Body of pancreas (tissue), 4 donors: ENCODE measurements at regions not wholly inside any gene's neighbourhood (a gene's known extent, or its start where the extent isn't known, plus 50 kb on each side); places are given as distances from the start of the nearest gene placed in this dataset.

Experiments
- ATAC-seq: fragments of 150-250 bp; one replicate; pipeline ENCODE4 v1.9.1; 2016
- DNase-seq, 4 donors: peaks; one replicate each; pipeline ENCODE4 v3.0.0-alpha.2; 2019
- H3K27ac ChIP-seq, 4 donors: fragments of 200-600 bp; sonication (generic); 1 replicate in 3 of 4; 2 replicates in 1 of 4; pipeline versions ENCODE4 v1.5.1 to v1.6.1; 2016 to 2019; ENCODE audit warnings: mild to moderate bottlenecking in 1 of 4, mixed read lengths in 1 of 4, moderate library complexity in 1 of 4
- H3K27me3 ChIP-seq, 2 donors: fragments of 200-600 bp; sonication (generic); one replicate each; pipeline ENCODE4 v1.6.0; 2016; ENCODE audit warnings: mild to moderate bottlenecking in 1 of 2
- H3K36me3 ChIP-seq, 2 donors: fragments of 200-600 bp; sonication (generic); replicated peaks in 1 of 2; 2 replicates each; pipeline ENCODE4 v1.5.1; 2016; ENCODE audit warnings: low read depth in 2 of 2; ENCODE audit not compliant: insufficient read depth in 1 of 2
- H3K4me1 ChIP-seq: fragments of 200-600 bp; sonication (generic); one replicate; pipeline ENCODE4 v1.6.0; 2016
- H3K4me3 ChIP-seq, 2 donors: fragments of 200-600 bp; sonication (generic); 1 replicate in 1 of 2; 2 replicates in 1 of 2; pipeline ENCODE4 v1.5.1; 2016 to 2019
- H3K9me3 ChIP-seq, 3 donors: fragments of 200-600 bp; sonication (generic); 1 replicate in 2 of 3; 2 replicates in 1 of 3; pipeline ENCODE4 v1.5.1; 2016
- CTCF ChIP-seq, 7 experiments: fragments of 450-650 bp in 4 of 7; fragments of 200-600 bp in 3 of 7; sonication (generic) in 3 of 7; IDR thresholded peaks; one replicate each; pipeline ENCODE4 v1.5.1; 2016 to 2019; ENCODE audit warnings: antibody characterized with exemption in 7 of 7
- POLR2A ChIP-seq, 3 donors: fragments of 450-650 bp; IDR thresholded peaks; one replicate each; pipeline ENCODE4 v1.6.1; 2016; ENCODE audit warnings: antibody characterized with exemption in 3 of 3, mild to moderate bottlenecking in 2 of 3
- WGBS, 2 donors: methylation state at CpG; one replicate each; pipeline ENCODE4 v1.1.5; 2017; 5-methylcytosine and 5-hydroxymethylcytosine counted together
- intact Hi-C: fragments of 100-400 bp; cut with DNase I; formaldehyde crosslinking; loops from one replicate; pipeline ENCODE4 v1.15.1; 2023

- Histone ChIP-seq H3K4me1 (no peaks in the 10 kb centered on the region), H3K9me3 (no peaks in the 10 kb centered on the region), H3K27ac (no peak overlapping the region), H3K4me3 (no peak overlapping the region), H3K27me3 (no peaks in the 10 kb centered on the region), H3K36me3 (no peaks in the 10 kb centered on the region)
- TF ChIP-seq POLR2A (IDR thresholded peaks at IDR 0.05) (no peak), CTCF (IDR thresholded peaks at IDR 0.05) (no peak)
- DNase-seq, result no peak
- 65 to 69% methylated on average over 2 of the region's 2 CpGs for WGBS, 2 donors
- intact Hi-C loops, result no loop called here
- ATAC-seq, result no peak
Observed at GRCh38 chr9:29332789-29333188, 1759.5 kb upstream of the C9orf72 start.

GRCh38 chr9:29336281-29336680, 1763.0 kb upstream of the C9orf72 start:
- WGBS, 2 donors, result 72% methylated on average over 3 of the region's 3 CpGs
- H3K4me3 ChIP-seq, result no peak overlapping the region
- DNase-seq (no peak), ATAC-seq (no peak)
- H3K36me3 ChIP-seq, result no peaks in the 10 kb centered on the region
- TF ChIP-seq CTCF (IDR thresholded peaks at IDR 0.05) (no peak), POLR2A (IDR thresholded peaks at IDR 0.05) (no peak)
- H3K27ac ChIP-seq, result no peak overlapping the region
- H3K9me3 ChIP-seq, result no peaks in the 10 kb centered on the region
- H3K27me3 ChIP-seq, result no peaks in the 10 kb centered on the region
- intact Hi-C loops, result no loop called here
- H3K4me1 ChIP-seq, result no peaks in the 10 kb centered on the region

- no peaks in the 10 kb centered on the region for H3K36me3 ChIP-seq
- intact Hi-C loops, result no loop called here
- H3K27me3 ChIP-seq, result no peaks in the 10 kb centered on the region
- H3K9me3 ChIP-seq, result no peaks in the 10 kb centered on the region
- ATAC-seq (no peak), DNase-seq (no peak)
- no peak for TF ChIP-seq POLR2A (IDR thresholded peaks at IDR 0.05)
- no peak for TF ChIP-seq CTCF (IDR thresholded peaks at IDR 0.05)
- no peaks in the 10 kb centered on the region for H3K4me1 ChIP-seq
- no peak overlapping the region for H3K27ac ChIP-seq
- no peak overlapping the region for H3K4me3 ChIP-seq
- 34 to 48% methylated on average over 2 of the region's 2 CpGs for WGBS, 2 donors
Observed at GRCh38 chr9:29339387-29339786, 1766.1 kb upstream of the C9orf72 start.

- intact Hi-C loops, result no loop called here
- ATAC-seq, result no peak
- Histone ChIP-seq H3K27ac (no peak overlapping the region), H3K36me3 (no peaks in the 10 kb centered on the region), H3K4me1 (no peaks in the 10 kb centered on the region), H3K27me3 (no peaks in the 10 kb centered on the region), H3K4me3 (no peak overlapping the region), H3K9me3 (no peaks in the 10 kb centered on the region)
- TF ChIP-seq POLR2A (IDR thresholded peaks at IDR 0.05) (no peak), CTCF (IDR thresholded peaks at IDR 0.05) (no peak)
- DNase-seq, result no peak
- WGBS, 2 donors, result 50 to 68% methylated on average over 1 of the region's 1 CpG
Observed at GRCh38 chr9:29348999-29349398, 1775.7 kb upstream of the C9orf72 start.

GRCh38 chr9:29389421-29389820, 1816.1 kb upstream of the C9orf72 start:
- Histone ChIP-seq H3K36me3 (no peaks in the 10 kb centered on the region), H3K27me3 (no peaks in the 10 kb centered on the region), H3K27ac (no peak overlapping the region), H3K9me3 (no peaks in the 10 kb centered on the region), H3K4me1 (no peaks in the 10 kb centered on the region), H3K4me3 (no peak overlapping the region)
- TF ChIP-seq POLR2A (IDR thresholded peaks at IDR 0.05) (no peak), CTCF (IDR thresholded peaks at IDR 0.05) (no peak)
- intact Hi-C loops, result no loop called here
- 42 to 52% methylated on average over 1 of the region's 1 CpG for WGBS, 2 donors
- DNase-seq (no peak), ATAC-seq (no peak)
